Spleen (tissue), 7 donors: ENCODE measurements at regions not wholly inside any gene's neighbourhood (a gene's known extent, or its start where the extent isn't known, plus 50 kb on each side); places are given as distances from the start of the nearest gene placed in this dataset.

Experiments
- POLR2AphosphoS5 ChIP-seq, 3 donors: sonication (generic); formaldehyde crosslinking; IDR thresholded peaks; one replicate each; pipeline ENCODE4 v1.5.1; 2017; ENCODE audit warnings: antibody characterized with exemption in 3 of 3
- TF ChIP-seq, protein P1 (sequence below), 11 experiments: fragments of 200-600 bp in 7 of 11; fragments of 450-650 bp in 4 of 11; sonication (generic) in 4 of 11; IDR thresholded peaks in 8 of 11; conservative IDR thresholded peaks in 3 of 11; 1 replicate in 7 of 11; 2 replicates in 4 of 11; pipeline versions ENCODE4 v1.4.0 to v1.8.0; 2016 to 2021; ENCODE audit warnings: antibody characterized with exemption in 11 of 11, inconsistent platforms in 4 of 11, mild to moderate bottlenecking in 1 of 11
- donor health status: DM: no; HTN: no; CAD: no; lungs with moderate emphysema.
- donor health status: DM: no; HTN: no; CAD: no.
- donor health status: DM: no; HTN: no; CAD: no.

DNA sequence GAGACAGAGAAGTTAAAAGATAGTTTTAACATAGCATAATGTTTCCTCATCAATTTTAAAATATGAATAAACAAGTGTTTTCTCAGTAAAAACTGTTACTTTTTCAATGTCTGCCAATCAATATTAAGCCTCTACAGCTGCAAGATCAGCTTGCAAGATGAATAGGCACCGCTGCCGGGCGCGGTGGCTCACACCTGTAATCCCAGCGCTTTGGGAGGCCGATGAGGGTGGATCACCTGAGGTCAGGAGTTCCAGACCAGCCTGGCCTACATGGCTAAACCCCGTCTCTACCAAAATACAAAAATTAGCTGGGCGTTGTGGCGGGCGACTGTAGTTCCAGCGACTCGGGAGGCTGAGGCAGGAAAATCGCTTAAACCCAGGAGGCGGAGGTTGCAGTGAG lies 54.8 kb upstream of the SH3GLB1 start:
- TF ChIP-seq, protein P1, sequence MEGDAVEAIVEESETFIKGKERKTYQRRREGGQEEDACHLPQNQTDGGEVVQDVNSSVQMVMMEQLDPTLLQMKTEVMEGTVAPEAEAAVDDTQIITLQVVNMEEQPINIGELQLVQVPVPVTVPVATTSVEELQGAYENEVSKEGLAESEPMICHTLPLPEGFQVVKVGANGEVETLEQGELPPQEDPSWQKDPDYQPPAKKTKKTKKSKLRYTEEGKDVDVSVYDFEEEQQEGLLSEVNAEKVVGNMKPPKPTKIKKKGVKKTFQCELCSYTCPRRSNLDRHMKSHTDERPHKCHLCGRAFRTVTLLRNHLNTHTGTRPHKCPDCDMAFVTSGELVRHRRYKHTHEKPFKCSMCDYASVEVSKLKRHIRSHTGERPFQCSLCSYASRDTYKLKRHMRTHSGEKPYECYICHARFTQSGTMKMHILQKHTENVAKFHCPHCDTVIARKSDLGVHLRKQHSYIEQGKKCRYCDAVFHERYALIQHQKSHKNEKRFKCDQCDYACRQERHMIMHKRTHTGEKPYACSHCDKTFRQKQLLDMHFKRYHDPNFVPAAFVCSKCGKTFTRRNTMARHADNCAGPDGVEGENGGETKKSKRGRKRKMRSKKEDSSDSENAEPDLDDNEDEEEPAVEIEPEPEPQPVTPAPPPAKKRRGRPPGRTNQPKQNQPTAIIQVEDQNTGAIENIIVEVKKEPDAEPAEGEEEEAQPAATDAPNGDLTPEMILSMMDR (IDR thresholded peaks at IDR 0.05 in 8 of 11, conservative IDR thresholded peaks at IDR 0.05 in 3 of 11) = no peak
- TF ChIP-seq POLR2AphosphoS5 (IDR thresholded peaks at IDR 0.05) = no peak
